GM18520 (cell line): ENCODE measurements at regions not wholly inside any gene's neighbourhood (a gene's known extent, or its start where the extent isn't known, plus 50 kb on each side); places are given as distances from the start of the nearest gene placed in this dataset.

ENCODE experiments used
- ATAC-seq: cut with Tn5 transposase; IDR thresholded peaks from one replicate; pipeline ENCODE4 v1.9.1; 2021; ENCODE audit not compliant: unreplicated experiment

- ATAC-seq = no peak
Measured at GRCh38 chr2:67462738-67463496, 65.8 kb downstream of the ETAA1 start.

GRCh38 chr2:67463810-67464209 lies 66.7 kb downstream of the ETAA1 start:
- no peak for ATAC-seq

- no peak for ATAC-seq
Measured at GRCh38 chr2:67465623-67466022, 68.5 kb downstream of the ETAA1 start.

- no peak for ATAC-seq
Measured at GRCh38 chr2:67466734-67467133, 69.6 kb downstream of the ETAA1 start.

- ATAC-seq = no peak
Measured at GRCh38 chr2:67471681-67472080, 74.5 kb downstream of the ETAA1 start.

GRCh38 chr2:67476809-67477790 lies 80.0 kb downstream of the ETAA1 start:
- no peak for ATAC-seq

GRCh38 chr2:67479261-67479660 lies 82.1 kb downstream of the ETAA1 start:
- no peak for ATAC-seq

- no peak for ATAC-seq
Measured at GRCh38 chr2:67485431-67485830, 88.3 kb downstream of the ETAA1 start.

- no peak for ATAC-seq
Measured at GRCh38 chr2:67486041-67486796, 89.1 kb downstream of the ETAA1 start.

GRCh38 chr2:67487993-67488392 lies 90.9 kb downstream of the ETAA1 start:
- ATAC-seq = no peak

GRCh38 chr2:67489396-67489795 lies 92.3 kb downstream of the ETAA1 start:
- ATAC-seq = no peak

GRCh38 chr2:67498931-67499330 lies 101.8 kb downstream of the ETAA1 start:
- no peak for ATAC-seq

GRCh38 chr2:67499989-67500388 lies 102.9 kb downstream of the ETAA1 start:
- ATAC-seq = no peak

- no peak for ATAC-seq
Measured at GRCh38 chr2:67500541-67500940, 103.4 kb downstream of the ETAA1 start.

GRCh38 chr2:67502346-67503065 lies 105.4 kb downstream of the ETAA1 start:
- ATAC-seq = no peak

- no peak for ATAC-seq
Measured at GRCh38 chr2:67503066-67503795, 106.1 kb downstream of the ETAA1 start.

- ATAC-seq = no peak
Measured at GRCh38 chr2:67510745-67511144, 113.6 kb downstream of the ETAA1 start.

- no peak for ATAC-seq
Measured at GRCh38 chr2:67514515-67514914, 117.4 kb downstream of the ETAA1 start.

GRCh38 chr2:67515056-67515455 lies 117.9 kb downstream of the ETAA1 start:
- no peak for ATAC-seq

GRCh38 chr2:67515538-67515937 lies 118.4 kb downstream of the ETAA1 start:
- no peak for ATAC-seq
